Spinal cord (tissue), 9 donors: ENCODE measurements at regions not wholly inside any gene's neighbourhood (a gene's known extent, or its start where the extent isn't known, plus 50 kb on each side); places are given as distances from the start of the nearest gene placed in this dataset.

Experiments
- DNase-seq, 6 donors: peaks; one replicate each; pipeline versions ENCODE4 v3.0.0 to v3.0.0-alpha.2; 2013 to 2015; ENCODE audit warnings: low spot score in 6 of 6, low read depth in 4 of 6
- H3K27ac ChIP-seq: one replicate; pipeline ENCODE4 v1.5.1; 2013; ENCODE audit warnings: low read depth, low read length, control low read depth
- H3K27me3 ChIP-seq: one replicate; pipeline ENCODE4 v1.6.1; 2013; ENCODE audit warnings: low read length; ENCODE audit not compliant: control insufficient read depth, insufficient read depth
- H3K36me3 ChIP-seq: one replicate; pipeline ENCODE4 v1.6.1; 2013; ENCODE audit warnings: low read length; ENCODE audit not compliant: control insufficient read depth, insufficient read depth
- H3K4me1 ChIP-seq: one replicate; pipeline ENCODE4 v1.6.1; 2013; ENCODE audit warnings: low read length; ENCODE audit not compliant: control insufficient read depth, insufficient read depth
- H3K4me3 ChIP-seq: one replicate; pipeline ENCODE4 v1.5.1; 2013; ENCODE audit warnings: low read depth, low read length, control low read depth
- H3K9me3 ChIP-seq: one replicate; pipeline ENCODE4 v1.6.1; 2013; ENCODE audit warnings: low read length; ENCODE audit not compliant: control insufficient read depth, insufficient read depth
- WGBS: methylation state at CpG from one replicate; pipeline ENCODE4 v1.1.5; 2013; ENCODE audit warnings: missing lambda C conversion rate; ENCODE audit not compliant: insufficient coverage; 5-methylcytosine and 5-hydroxymethylcytosine counted together
- donor health status: healthy.

DNA sequence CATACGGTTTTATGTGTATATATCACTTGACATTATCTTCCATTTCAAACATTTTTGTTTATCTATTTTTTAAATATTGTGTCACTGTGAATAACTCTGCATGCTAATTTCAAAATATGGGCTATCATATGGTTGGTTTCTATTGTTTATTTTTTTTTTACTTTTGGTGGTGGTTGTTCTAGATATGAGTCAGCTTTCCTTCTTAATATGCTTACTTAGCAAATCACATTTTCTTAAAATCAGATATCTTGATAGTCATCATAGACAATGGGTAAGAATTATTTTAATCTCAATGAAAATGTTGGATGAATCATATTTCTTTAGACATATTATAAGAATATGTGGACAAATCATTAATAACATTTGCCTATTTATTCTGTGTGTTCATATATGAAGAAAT lies 881.5 kb downstream of the BRINP3 start:
- H3K4me3 ChIP-seq: no peak overlapping the region
- H3K27ac ChIP-seq: no peak overlapping the region
- no CpG with 5 or more reads among the region's 1 CpG for WGBS
- no peaks in the 10 kb centered on the region for H3K36me3 ChIP-seq
- H3K4me1 ChIP-seq: no peaks in the 10 kb centered on the region
- no peak for DNase-seq
- no peaks in the 10 kb centered on the region for H3K9me3 ChIP-seq
- H3K27me3 ChIP-seq: no peaks in the 10 kb centered on the region

DNA sequence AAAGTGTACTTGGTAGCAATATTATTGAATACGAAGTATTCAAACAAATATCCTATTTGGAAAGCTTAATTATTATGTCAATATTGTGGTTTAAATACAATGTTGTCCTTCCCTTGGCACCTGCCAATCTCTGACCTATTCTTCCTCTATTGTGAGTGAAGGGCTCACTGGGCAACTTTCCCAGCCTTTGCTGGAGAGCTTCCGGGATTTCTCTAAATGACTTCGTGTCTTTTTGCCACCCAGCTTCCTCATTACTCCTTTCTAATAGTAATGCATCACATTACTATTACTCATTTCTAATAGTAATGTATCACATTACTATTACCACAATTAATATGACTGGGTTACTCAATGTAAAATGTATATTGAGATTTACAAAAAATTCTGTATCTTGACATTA lies 880.6 kb downstream of the BRINP3 start:
- Histone ChIP-seq H3K9me3 (no peaks in the 10 kb centered on the region), H3K36me3 (no peaks in the 10 kb centered on the region), H3K4me1 (no peaks in the 10 kb centered on the region), H3K4me3 (no peak overlapping the region), H3K27me3 (no peaks in the 10 kb centered on the region), H3K27ac (no peak overlapping the region)
- no CpG with 5 or more reads among the region's 3 CpGs for WGBS
- DNase-seq: peak in 1 of 6 donors; percentile 33

DNA sequence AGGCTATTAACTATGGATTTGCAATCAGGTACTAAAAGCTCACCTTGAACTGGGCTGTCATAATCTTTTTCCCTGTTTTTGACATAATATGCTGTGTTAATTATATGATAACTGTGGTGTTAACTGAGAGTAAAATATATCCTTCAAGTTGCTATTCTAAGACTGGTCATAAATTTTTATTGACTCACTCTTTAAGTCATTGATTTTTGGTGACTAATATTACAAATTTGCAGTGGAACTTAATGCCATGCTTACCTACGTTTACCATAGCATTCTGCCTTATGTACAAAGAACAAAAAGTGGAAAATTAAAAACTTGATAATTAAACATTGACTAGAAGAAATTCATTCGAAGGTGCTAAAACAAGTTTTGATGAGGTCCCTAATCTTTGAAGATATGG lies 872.4 kb downstream of the BRINP3 start:
- no peak overlapping the region for H3K4me3 ChIP-seq
- H3K27me3 ChIP-seq: no peaks in the 10 kb centered on the region
- DNase-seq: no peak
- WGBS: no CpG with 5 or more reads among the region's 2 CpGs
- no peaks in the 10 kb centered on the region for H3K4me1 ChIP-seq
- no peaks in the 10 kb centered on the region for H3K9me3 ChIP-seq
- H3K36me3 ChIP-seq: no peaks in the 10 kb centered on the region
- no peak overlapping the region for H3K27ac ChIP-seq

DNA sequence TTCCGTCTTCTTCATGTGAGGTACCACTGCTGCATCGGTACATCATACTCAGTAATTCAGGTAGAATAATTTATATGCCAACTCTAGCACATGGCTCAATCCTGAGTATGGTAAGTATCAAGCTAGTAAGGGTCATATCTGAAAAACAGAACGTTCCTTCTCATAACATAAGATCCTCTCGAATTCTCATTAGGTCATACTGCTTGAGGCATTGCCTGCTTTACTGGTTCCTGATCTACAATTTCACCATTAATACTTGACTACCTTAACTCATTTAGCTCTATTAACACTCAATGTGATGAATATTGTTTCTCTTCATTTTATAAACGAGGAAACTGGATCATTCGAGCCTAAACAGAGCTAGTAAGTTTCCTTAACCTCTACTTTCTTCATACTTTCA lies 871.6 kb downstream of the BRINP3 start:
- no peak overlapping the region for H3K27ac ChIP-seq
- no peak overlapping the region for H3K4me3 ChIP-seq
- H3K36me3 ChIP-seq: no peaks in the 10 kb centered on the region
- WGBS: 100% methylated on average over 1 of the region's 6 CpGs
- H3K27me3 ChIP-seq: no peaks in the 10 kb centered on the region
- DNase-seq: no peak
- H3K9me3 ChIP-seq: no peaks in the 10 kb centered on the region
- H3K4me1 ChIP-seq: no peaks in the 10 kb centered on the region

DNA sequence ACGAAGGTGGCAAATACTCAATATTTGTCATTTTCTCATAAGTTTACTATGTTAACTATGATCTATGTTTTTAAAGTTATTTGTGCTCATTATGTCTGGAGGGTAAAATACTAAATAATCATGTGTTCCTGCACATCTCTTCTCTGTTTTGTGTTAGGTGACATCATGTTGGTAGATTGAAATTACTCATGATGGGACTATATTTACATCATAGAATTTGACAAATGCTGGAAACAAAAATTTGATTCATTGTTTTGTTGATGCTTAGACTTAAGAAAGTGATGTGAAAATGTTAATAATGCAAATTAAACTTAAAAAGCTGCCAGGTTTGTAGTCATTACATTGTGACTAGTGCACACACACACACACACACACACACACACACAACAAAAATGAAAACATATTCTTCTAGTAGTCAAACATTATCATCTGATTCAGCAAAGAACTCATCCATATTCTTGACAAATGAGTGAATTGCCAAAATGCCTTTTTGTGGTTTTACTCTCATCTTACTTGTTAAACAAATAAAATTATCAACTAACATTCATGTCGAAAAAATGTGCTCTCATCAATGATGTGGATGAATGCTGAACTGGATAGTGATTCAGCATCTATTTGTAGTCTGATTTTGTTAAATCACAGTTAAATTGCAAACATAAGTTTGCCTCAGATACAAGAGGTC lies 870.7 kb downstream of the BRINP3 start:
- WGBS: no CpG with 5 or more reads among the region's 2 CpGs
- no peak for DNase-seq
- no peaks in the 10 kb centered on the region for H3K27me3 ChIP-seq

DNA sequence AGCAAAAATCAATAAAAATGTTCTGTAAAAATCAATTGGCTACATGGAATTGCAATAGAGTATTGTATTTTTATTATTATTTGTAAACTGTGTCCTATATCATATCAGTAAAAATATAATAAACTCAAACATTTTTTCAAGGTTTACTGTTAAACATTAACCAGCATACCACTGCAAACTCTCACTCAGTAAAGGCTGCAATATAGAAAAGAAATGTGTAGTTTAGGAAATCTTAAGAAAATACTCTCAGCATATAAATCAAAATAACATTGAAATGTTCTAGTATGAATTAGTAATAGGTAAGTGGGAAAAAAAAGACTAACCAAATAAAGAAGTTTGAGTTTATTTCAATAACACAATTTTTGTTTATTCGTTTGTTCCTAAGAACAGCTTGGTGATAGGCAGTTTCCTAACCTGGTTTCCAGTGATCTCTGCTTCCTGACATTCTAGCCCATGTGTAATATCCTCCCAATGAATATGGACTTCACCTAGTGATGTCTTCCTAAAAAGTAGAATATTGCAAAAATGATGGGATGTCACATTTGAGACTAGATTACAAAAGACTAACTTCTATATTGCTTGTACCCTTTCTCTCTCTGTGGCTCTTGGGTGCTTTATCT lies 870.1 kb downstream of the BRINP3 start:
- no peak overlapping the region for H3K4me3 ChIP-seq
- no peaks in the 10 kb centered on the region for H3K27me3 ChIP-seq
- H3K36me3 ChIP-seq: no peaks in the 10 kb centered on the region
- DNase-seq: no peak
- no CpG with 5 or more reads among the region's 1 CpG for WGBS
- no peaks in the 10 kb centered on the region for H3K4me1 ChIP-seq
- H3K27ac ChIP-seq: no peak overlapping the region
- no peaks in the 10 kb centered on the region for H3K9me3 ChIP-seq

More for the DNA sequence above, 870.7 kb downstream of the BRINP3 start:
- H3K9me3 ChIP-seq: no peaks in the 10 kb centered on the region
- no peak overlapping the region for H3K27ac ChIP-seq
- no peaks in the 10 kb centered on the region for H3K4me1 ChIP-seq
- no peak overlapping the region for H3K4me3 ChIP-seq
- H3K36me3 ChIP-seq: no peaks in the 10 kb centered on the region

DNA sequence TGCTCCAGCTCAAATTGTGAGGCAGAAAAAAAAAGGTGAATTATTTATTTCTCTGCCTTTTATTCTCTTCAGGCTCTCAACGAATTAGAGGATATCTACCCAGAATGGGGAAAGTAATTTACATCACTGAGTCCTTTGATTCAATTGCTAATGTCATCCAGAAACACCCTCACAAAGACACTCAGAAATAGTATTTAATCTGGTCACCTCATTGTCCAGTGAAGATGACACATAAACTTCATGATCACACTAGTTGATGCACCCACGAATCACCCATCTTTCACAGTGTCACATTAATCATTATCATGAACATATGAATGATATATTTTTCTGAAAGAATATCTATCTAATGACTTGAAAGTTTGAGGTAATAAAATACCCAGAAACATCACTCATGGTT lies 868.5 kb downstream of the BRINP3 start:
- H3K4me1 ChIP-seq: no peaks in the 10 kb centered on the region
- H3K27ac ChIP-seq: no peak overlapping the region
- DNase-seq: no peak
- no CpG with 5 or more reads among the region's 2 CpGs for WGBS
- H3K4me3 ChIP-seq: no peak overlapping the region
- no peaks in the 10 kb centered on the region for H3K36me3 ChIP-seq
- H3K9me3 ChIP-seq: no peaks in the 10 kb centered on the region
- H3K27me3 ChIP-seq: no peaks in the 10 kb centered on the region

DNA sequence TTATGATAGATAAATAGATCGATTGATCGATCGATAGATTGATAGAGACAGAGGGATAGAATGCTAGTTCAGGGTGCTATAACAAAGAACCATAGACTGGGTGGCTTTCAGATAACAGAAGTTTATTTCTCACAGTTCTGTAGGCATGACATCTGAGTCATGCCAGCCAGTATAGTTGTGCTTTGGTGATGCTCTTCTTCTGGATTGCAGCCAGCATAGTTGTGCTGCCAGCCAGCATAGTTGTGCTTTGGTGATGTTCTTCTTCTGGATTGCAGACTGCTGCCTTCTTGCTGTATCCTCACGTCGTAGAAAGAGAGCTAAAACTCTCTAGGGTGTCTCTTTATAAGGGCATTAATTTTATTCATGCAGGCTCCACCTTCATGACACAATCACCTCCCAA lies 860.8 kb downstream of the BRINP3 start:
- Histone ChIP-seq H3K36me3 (no peaks in the 10 kb centered on the region), H3K27ac (no peak overlapping the region), H3K27me3 (no peaks in the 10 kb centered on the region), H3K4me1 (no peaks in the 10 kb centered on the region), H3K9me3 (no peaks in the 10 kb centered on the region), H3K4me3 (no peak overlapping the region)
- 100% methylated on average over 3 of the region's 5 CpGs for WGBS
- peak in 1 of 6 donors; percentile 5 for DNase-seq

DNA sequence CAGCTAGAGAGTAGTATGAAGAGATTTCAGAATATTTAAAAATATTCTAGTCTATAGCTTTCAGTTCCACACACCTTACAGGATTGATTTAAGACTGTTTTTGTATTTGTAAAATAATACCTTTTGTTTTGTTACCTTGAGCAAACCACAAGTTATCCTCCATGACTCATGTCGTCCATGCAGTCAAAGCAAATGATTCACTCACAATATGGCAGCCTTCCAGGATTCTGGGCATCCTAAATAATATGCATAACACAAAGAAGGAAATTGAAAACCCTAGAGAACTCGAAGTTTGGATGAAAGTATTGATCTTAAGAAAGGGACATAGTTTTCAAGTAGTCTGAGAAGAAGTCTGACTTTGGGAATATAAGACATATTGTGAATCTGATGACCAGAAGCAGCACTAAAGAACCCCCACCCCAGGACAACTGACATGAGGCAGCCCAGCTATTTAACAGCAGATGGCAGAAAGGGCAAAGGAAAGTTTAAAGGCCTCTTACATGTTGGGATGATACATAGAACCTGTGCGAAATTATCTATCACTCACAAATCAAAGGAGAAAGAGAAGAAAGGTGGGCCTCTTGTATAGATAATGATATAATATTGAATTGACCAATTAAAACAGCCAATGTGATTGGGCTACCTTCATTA lies 857.9 kb downstream of the BRINP3 start:
- Histone ChIP-seq H3K36me3 (no peaks in the 10 kb centered on the region), H3K4me1 (no peaks in the 10 kb centered on the region)
- no peak for DNase-seq

DNA sequence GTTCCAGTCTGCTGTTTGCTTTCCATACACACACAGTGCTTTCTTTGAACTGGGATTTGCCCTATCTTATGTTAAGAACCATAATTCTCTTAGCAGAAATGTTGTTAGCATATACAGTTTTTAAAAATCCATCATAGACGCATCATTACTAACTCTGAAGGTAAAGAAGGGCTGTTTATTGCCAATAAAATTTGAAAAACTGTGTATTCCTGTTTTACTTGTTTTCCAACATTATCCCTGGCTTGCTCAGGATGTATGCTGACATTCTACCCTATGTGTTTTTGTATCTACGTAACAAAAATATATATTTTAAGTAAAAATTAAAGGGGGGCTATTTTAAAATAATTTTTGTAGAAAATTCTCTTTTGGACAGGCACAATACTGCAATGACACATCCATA lies 857.2 kb downstream of the BRINP3 start:
- Histone ChIP-seq H3K27me3 (no peaks in the 10 kb centered on the region), H3K4me1 (no peaks in the 10 kb centered on the region), H3K36me3 (no peaks in the 10 kb centered on the region), H3K27ac (no peak overlapping the region), H3K9me3 (no peaks in the 10 kb centered on the region), H3K4me3 (no peak overlapping the region)
- no peak for DNase-seq
- no CpG with 5 or more reads among the region's 2 CpGs for WGBS

More for the DNA sequence above, 857.9 kb downstream of the BRINP3 start:
- WGBS: no CpG with 5 or more reads among the region's 3 CpGs
- Histone ChIP-seq H3K4me3 (no peak overlapping the region), H3K27ac (no peak overlapping the region), H3K9me3 (no peaks in the 10 kb centered on the region), H3K27me3 (no peaks in the 10 kb centered on the region)
